ENCODE measurements at regions not wholly inside any gene's neighbourhood (a gene's known extent, or its start where the extent isn't known, plus 50 kb on each side); places are given as distances from the start of the nearest gene placed in this dataset.

GRCh38 chr3:82354228-82354627 lies 592.8 kb upstream of the GBE1 start:
- TF ChIP-seq POLR2AphosphoS5 (IDR thresholded peaks at IDR 0.05) (no peak), CTCF (IDR thresholded peaks at IDR 0.05) (no peak), EP300 (IDR thresholded peaks at IDR 0.05) (no peak), POLR2A (IDR thresholded peaks at IDR 0.05) (no peak)
- no peaks in the 10 kb centered on the region for H3K27me3 ChIP-seq
- no peak overlapping the region for H3K27ac ChIP-seq
- DNase-seq: no peak
- no peaks in the 10 kb centered on the region for H3K36me3 ChIP-seq
- peak in 1 of 2 donors; percentile 17 for ATAC-seq (ENCODE audit: low FRiP score in 2 of 2)
- peaks cover 0 to 14% (median 0%) of the 10 kb centered on the region in 4 donors for H3K4me1 ChIP-seq
- H3K9me3 ChIP-seq: no peaks in the 10 kb centered on the region
- no peak overlapping the region for H3K4me3 ChIP-seq
- WGBS, 2 donors: 66 to 67% methylated on average over 4 of the region's 4 CpGs

GRCh38 chr3:82353306-82354171 lies 592.1 kb upstream of the GBE1 start:
- no peak overlapping the region for H3K27ac ChIP-seq
- H3K4me3 ChIP-seq: no peak overlapping the region
- no peaks in the 10 kb centered on the region for H3K36me3 ChIP-seq
- ATAC-seq (ENCODE audit: low FRiP score in 2 of 2): no peak
- 44 to 55% methylated on average over 6 of the region's 6 CpGs for WGBS, 2 donors
- no peaks in the 10 kb centered on the region for H3K9me3 ChIP-seq
- TF ChIP-seq CTCF (IDR thresholded peaks at IDR 0.05): no peak
- TF ChIP-seq EP300 (IDR thresholded peaks at IDR 0.05): peak in 1 of 4 donors; percentile 45
- peak in 1 of 2 donors; percentile 30 for DNase-seq
- H3K4me1 ChIP-seq: peaks cover 0 to 14% (median 0%) of the 10 kb centered on the region in 4 donors
- no peaks in the 10 kb centered on the region for H3K27me3 ChIP-seq

GRCh38 chr3:82347585-82347984 lies 586.1 kb upstream of the GBE1 start:
- DNase-seq: no peak
- 69 to 70% methylated on average over 1 of the region's 1 CpG for WGBS, 2 donors

GRCh38 chr3:82342521-82342920 lies 581.1 kb upstream of the GBE1 start:
- 78 to 87% methylated on average over 3 of the region's 3 CpGs for WGBS, 2 donors
- H3K27me3 ChIP-seq: no peaks in the 10 kb centered on the region
- H3K4me3 ChIP-seq: no peak overlapping the region
- TF ChIP-seq EP300 (IDR thresholded peaks at IDR 0.05) (no peak), POLR2A (IDR thresholded peaks at IDR 0.05) (no peak), POLR2AphosphoS5 (IDR thresholded peaks at IDR 0.05) (no peak)
- no peaks in the 10 kb centered on the region for H3K9me3 ChIP-seq
- no peaks in the 10 kb centered on the region for H3K4me1 ChIP-seq
- H3K27ac ChIP-seq: no peak overlapping the region
- DNase-seq: no peak
- no peak for ATAC-seq (ENCODE audit: low FRiP score in 2 of 2)
- no peaks in the 10 kb centered on the region for H3K36me3 ChIP-seq

More at GRCh38 chr3:82347585-82347984, 586.1 kb upstream of the GBE1 start:
- H3K9me3 ChIP-seq: no peaks in the 10 kb centered on the region
- no peaks in the 10 kb centered on the region for H3K27me3 ChIP-seq
- TF ChIP-seq POLR2AphosphoS5 (IDR thresholded peaks at IDR 0.05): no peak
- TF ChIP-seq CTCF (IDR thresholded peaks at IDR 0.05): no peak
- no peak for TF ChIP-seq POLR2A (IDR thresholded peaks at IDR 0.05)
- no peak for TF ChIP-seq EP300 (IDR thresholded peaks at IDR 0.05)
- no peak for ATAC-seq (ENCODE audit: low FRiP score in 2 of 2)
- no peaks in the 10 kb centered on the region for H3K36me3 ChIP-seq
- no peak overlapping the region for H3K27ac ChIP-seq
- H3K4me3 ChIP-seq: no peak overlapping the region
- no peaks in the 10 kb centered on the region for H3K4me1 ChIP-seq

- H3K9me3 ChIP-seq: no peaks in the 10 kb centered on the region
- no peak overlapping the region for H3K4me3 ChIP-seq
- ATAC-seq (ENCODE audit: low FRiP score in 2 of 2) (no peak), DNase-seq (no peak)
- 45 to 70% methylated on average over 2 of the region's 2 CpGs for WGBS, 2 donors
- no peaks in the 10 kb centered on the region for H3K27me3 ChIP-seq
- no peaks in the 10 kb centered on the region for H3K36me3 ChIP-seq
- TF ChIP-seq EP300 (IDR thresholded peaks at IDR 0.05) (no peak), POLR2AphosphoS5 (IDR thresholded peaks at IDR 0.05) (no peak), CTCF (IDR thresholded peaks at IDR 0.05) (peak in 1 of 6 experiments; percentile 11), POLR2A (IDR thresholded peaks at IDR 0.05) (no peak)
- no peak overlapping the region for H3K27ac ChIP-seq
- H3K4me1 ChIP-seq: no peaks in the 10 kb centered on the region
Measured at GRCh38 chr3:82329300-82329699, 567.9 kb upstream of the GBE1 start.

Measured in upper lobe of left lung (tissue), 6 donors.